GM12865 (cell line): ENCODE measurements at regions not wholly inside any gene's neighbourhood (a gene's known extent, or its start where the extent isn't known, plus 50 kb on each side); places are given as distances from the start of the nearest gene placed in this dataset.

Experiments used
- DNase-seq: peaks from one replicate; pipeline ENCODE4 v3.0.0; 2010; ENCODE audit warnings: low read depth
- H3K4me3 ChIP-seq: 2 replicates; pipeline ENCODE4 v1.5.1; 2011; ENCODE audit warnings: mild to moderate bottlenecking, low read depth, low read length, control low read depth
- TF ChIP-seq, protein P1 (sequence below): IDR thresholded peaks from 2 replicates; pipeline ENCODE4 v1.5.1; 2011; ENCODE audit warnings: low read length, control low read depth, low read depth, inconsistent platforms; ENCODE audit not compliant: insufficient read depth; ENCODE audit errors: missing control alignments

DNA sequence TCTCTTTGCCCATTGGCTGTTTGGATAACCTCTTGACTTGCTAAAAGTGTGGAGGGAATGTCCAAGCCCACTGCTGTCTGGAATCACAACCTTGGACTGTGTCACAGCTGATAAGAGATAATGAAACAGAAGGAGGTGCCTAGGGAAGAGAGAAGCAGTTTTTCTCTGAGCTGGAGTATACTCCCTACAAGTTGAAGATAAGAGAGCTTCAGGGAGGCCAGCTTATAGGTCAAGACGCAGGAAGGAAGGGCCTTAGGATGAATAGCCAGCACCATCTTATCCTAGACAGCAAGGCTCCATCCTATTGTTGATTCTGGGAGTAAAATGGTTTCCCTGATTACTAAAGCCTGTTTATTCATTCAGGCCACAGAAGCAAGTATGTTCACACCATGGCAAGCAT is 244.7 kb downstream of the NPR3 start:
- no peak for DNase-seq
- TF ChIP-seq, protein P1, sequence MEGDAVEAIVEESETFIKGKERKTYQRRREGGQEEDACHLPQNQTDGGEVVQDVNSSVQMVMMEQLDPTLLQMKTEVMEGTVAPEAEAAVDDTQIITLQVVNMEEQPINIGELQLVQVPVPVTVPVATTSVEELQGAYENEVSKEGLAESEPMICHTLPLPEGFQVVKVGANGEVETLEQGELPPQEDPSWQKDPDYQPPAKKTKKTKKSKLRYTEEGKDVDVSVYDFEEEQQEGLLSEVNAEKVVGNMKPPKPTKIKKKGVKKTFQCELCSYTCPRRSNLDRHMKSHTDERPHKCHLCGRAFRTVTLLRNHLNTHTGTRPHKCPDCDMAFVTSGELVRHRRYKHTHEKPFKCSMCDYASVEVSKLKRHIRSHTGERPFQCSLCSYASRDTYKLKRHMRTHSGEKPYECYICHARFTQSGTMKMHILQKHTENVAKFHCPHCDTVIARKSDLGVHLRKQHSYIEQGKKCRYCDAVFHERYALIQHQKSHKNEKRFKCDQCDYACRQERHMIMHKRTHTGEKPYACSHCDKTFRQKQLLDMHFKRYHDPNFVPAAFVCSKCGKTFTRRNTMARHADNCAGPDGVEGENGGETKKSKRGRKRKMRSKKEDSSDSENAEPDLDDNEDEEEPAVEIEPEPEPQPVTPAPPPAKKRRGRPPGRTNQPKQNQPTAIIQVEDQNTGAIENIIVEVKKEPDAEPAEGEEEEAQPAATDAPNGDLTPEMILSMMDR = no peak
- no peak overlapping the region for H3K4me3 ChIP-seq

DNA sequence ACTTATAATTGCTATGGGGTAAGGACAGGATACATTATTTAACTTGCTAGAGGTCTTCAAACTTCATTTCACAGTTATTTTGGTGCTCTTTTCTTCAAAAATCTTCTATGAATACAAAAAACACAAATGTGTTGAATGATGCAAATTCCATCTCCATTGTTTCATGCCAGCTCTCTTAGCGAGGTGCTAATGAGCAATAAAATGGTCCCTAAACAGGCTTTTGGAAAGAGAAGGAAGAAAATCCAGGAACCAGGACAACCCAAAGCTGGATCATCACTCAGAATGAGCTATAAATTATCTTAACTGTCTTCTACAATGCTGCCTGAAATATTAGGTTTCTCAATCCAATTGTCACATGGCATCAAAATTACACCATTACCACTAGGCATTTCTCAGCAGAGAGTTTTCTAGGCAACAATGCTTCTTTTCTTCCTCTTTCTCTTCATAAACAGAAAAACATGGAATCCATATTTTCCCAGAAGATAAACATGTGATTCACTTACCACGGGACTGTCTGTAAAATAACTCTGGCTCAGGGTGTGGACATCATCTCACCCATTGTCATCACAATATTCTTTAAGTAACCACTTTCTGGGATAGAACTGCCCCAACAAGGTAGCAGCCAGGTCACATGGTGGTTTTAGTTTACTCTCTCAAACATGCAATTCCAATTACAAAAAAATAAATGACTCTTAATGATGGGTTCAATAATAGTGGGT is 249.4 kb downstream of the NPR3 start:
- no peak overlapping the region for H3K4me3 ChIP-seq
- TF ChIP-seq, protein P1 = no peak
- no peak for DNase-seq

DNA sequence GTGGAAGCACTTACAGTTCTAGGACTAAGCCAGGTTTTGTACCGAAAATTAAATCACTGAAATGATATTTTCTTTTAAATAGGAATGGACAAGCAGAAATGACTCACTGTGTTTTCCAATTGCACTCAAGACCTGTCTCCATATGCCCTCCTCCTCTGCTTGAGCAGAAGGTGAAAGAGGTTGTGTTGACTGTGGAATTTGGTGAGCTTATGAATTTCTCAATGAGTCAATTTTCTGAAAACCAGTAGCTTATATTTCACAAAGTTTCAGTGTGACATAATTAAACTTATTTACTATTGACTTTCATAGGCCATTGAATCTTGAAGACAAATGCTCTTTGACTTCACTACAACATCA is 249.9 kb downstream of the NPR3 start:
- H3K4me3 ChIP-seq = no peak overlapping the region
- TF ChIP-seq, protein P1 = no peak
- no peak for DNase-seq

DNA sequence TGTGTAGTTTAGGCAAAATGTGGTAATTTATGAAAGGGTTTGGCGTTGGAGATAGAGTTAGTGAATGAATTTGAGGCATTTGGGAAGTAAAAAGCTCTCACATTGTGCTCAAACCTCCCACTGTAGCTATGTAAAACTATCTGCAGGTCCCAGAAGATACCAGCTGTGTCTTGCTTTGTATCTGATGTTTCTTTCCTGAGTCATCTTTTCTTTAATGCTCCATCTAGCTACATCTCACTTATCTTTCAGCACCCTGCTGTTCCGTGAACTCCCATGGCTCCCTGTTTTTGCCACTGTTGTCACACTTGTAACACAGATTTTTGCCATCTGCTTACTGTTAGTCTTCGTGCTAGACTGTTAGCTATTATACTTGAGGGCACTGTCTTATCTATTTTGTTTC is 253.1 kb downstream of the NPR3 start:
- TF ChIP-seq, protein P1 = no peak
- DNase-seq = no peak
- H3K4me3 ChIP-seq = no peak overlapping the region

DNA sequence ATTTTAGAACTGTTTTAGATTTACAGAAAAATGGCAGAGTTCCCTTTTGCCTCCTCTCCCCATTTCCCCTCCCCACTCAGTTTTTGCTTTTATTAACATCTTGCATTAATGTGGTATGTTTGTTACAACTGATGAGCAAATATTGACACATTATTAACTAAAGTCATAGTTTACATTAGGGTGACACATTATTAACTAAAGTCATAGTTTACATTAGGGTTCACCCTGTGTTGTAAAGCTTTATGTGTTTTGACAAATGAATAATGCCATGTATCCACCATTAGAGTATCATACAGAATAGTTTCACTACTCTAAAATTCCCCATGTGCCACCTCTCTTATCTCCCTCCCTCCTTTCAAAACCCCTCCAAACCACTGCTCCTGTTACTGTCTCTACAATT is 262.5 kb downstream of the NPR3 start:
- H3K4me3 ChIP-seq = no peak overlapping the region
- no peak for DNase-seq
- TF ChIP-seq, protein P1 = no peak

DNA sequence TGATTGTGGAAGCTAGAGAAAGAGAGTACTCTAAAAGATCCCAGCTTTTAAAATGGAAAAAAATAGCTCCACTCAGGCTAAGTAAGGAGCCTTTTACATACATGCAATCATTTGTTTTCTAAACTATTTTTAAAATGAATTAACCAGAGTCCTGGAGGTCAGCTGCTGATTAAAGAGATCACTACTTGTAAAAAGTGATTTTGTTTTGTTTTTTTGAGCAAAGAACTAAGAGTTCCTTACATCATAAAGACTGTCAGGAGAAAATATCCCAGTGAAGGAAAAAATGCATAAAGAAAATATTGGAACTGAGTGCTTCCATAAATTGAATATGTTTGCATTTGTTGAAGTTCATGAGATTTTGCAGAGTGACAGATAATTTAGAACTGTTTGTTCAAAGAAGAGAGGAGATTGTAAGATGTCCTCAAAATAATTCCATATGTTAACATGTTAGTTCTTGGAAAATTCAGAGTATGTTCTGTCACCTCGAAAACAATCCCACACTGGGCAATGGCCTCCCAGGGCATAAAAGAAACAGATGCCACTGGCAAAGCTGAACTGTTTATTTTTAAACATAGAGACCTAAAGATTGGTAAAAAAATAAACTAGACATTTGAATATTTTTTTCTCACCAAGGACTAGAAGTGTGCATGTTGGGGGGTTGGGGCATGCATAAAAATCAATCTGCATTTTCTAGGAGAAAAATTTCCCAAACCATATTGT is 264.7 kb downstream of the NPR3 start:
- H3K4me3 ChIP-seq = no peak overlapping the region
- TF ChIP-seq, protein P1 = no peak
- no peak for DNase-seq
